Glutamatergic neuron (in vitro differentiated cells): ENCODE measurements at regions not wholly inside any gene's neighbourhood (a gene's known extent, or its start where the extent isn't known, plus 50 kb on each side); places are given as distances from the start of the nearest gene placed in this dataset.

Source experiments
- DNase-seq: peaks from one replicate; pipeline ENCODE4 v3.0.0; 2022
- H3K27ac Mint-ChIP-seq: one replicate; pipeline ENCODE4 v1.8.0; 2020; ENCODE audit warnings: mild to moderate bottlenecking, mixed read lengths, inconsistent platforms; ENCODE audit not compliant: unreplicated experiment
- H3K27me3 Mint-ChIP-seq: one replicate; pipeline ENCODE4 v1.8.0; 2020; ENCODE audit warnings: mild to moderate bottlenecking, moderate library complexity, mixed read lengths, inconsistent platforms; ENCODE audit not compliant: unreplicated experiment
- H3K36me3 Mint-ChIP-seq: one replicate; pipeline ENCODE4 v1.8.0; 2020; ENCODE audit warnings: mild to moderate bottlenecking, mixed read lengths, inconsistent platforms; ENCODE audit not compliant: unreplicated experiment
- H3K4me1 Mint-ChIP-seq: one replicate; pipeline ENCODE4 v1.8.0; 2020; ENCODE audit warnings: mild to moderate bottlenecking, low read depth, mixed read lengths, inconsistent platforms; ENCODE audit not compliant: unreplicated experiment
- H3K4me3 Mint-ChIP-seq: one replicate; pipeline ENCODE4 v1.8.0; 2020; ENCODE audit warnings: mild to moderate bottlenecking, mixed read lengths, inconsistent platforms; ENCODE audit not compliant: unreplicated experiment
- H3K9me3 Mint-ChIP-seq: one replicate; pipeline ENCODE4 v1.8.0; 2020; ENCODE audit warnings: mild to moderate bottlenecking, moderate library complexity, mixed read lengths, inconsistent platforms; ENCODE audit not compliant: unreplicated experiment
- TF ChIP-seq, protein P1 (sequence below): fragments of 200-600 bp; sonication (generic); IDR thresholded peaks from one replicate; pipeline ENCODE4 v1.5.0; 2021; ENCODE audit not compliant: partially characterized antibody, unreplicated experiment

DNA sequence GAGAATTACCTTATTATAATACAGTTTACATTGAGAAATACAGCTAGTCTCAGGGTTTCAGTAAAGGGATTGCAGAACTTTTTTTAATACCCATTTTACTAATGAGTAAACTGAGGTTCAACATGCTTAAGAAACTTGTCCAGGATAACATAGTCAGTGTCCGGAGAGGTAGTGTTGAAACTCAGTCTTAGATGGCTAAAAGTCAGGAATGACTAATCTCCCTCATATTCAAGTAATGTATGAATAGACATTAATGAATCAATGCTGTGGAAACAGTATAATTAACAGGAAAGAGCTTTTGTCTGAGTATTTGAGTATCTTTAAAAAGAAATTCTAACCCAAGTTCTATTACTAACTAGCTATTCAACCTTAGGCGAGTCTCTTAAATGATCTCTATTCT lies 397.6 kb downstream of the PLA2G4A start:
- no peaks in the 10 kb centered on the region for H3K9me3 Mint-ChIP-seq
- no peak overlapping the region for H3K27ac Mint-ChIP-seq
- no peaks in the 10 kb centered on the region for H3K27me3 Mint-ChIP-seq
- no peak for DNase-seq
- no peaks in the 10 kb centered on the region for H3K36me3 Mint-ChIP-seq
- no peak overlapping the region for H3K4me3 Mint-ChIP-seq
- TF ChIP-seq, protein P1, sequence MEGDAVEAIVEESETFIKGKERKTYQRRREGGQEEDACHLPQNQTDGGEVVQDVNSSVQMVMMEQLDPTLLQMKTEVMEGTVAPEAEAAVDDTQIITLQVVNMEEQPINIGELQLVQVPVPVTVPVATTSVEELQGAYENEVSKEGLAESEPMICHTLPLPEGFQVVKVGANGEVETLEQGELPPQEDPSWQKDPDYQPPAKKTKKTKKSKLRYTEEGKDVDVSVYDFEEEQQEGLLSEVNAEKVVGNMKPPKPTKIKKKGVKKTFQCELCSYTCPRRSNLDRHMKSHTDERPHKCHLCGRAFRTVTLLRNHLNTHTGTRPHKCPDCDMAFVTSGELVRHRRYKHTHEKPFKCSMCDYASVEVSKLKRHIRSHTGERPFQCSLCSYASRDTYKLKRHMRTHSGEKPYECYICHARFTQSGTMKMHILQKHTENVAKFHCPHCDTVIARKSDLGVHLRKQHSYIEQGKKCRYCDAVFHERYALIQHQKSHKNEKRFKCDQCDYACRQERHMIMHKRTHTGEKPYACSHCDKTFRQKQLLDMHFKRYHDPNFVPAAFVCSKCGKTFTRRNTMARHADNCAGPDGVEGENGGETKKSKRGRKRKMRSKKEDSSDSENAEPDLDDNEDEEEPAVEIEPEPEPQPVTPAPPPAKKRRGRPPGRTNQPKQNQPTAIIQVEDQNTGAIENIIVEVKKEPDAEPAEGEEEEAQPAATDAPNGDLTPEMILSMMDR = no peak
- H3K4me1 Mint-ChIP-seq = no peaks in the 10 kb centered on the region

GRCh38 chr1:187228790-187229189 lies 400.0 kb downstream of the PLA2G4A start:
- TF ChIP-seq, protein P1 = no peak
- no peak for DNase-seq
- Mint-ChIP-seq H3K36me3 (no peaks in the 10 kb centered on the region), H3K4me3 (no peak overlapping the region), H3K9me3 (no peaks in the 10 kb centered on the region), H3K27ac (no peak overlapping the region), H3K27me3 (no peaks in the 10 kb centered on the region), H3K4me1 (no peaks in the 10 kb centered on the region)

GRCh38 chr1:187229496-187229895 lies 400.7 kb downstream of the PLA2G4A start:
- no peak overlapping the region for H3K27ac Mint-ChIP-seq

GRCh38 chr1:187234706-187235105 lies 406.0 kb downstream of the PLA2G4A start:
- Mint-ChIP-seq H3K27me3 (no peaks in the 10 kb centered on the region), H3K27ac (no peak overlapping the region), H3K4me3 (no peak overlapping the region), H3K36me3 (no peaks in the 10 kb centered on the region), H3K9me3 (no peaks in the 10 kb centered on the region), H3K4me1 (no peaks in the 10 kb centered on the region)
- no peak for DNase-seq
- TF ChIP-seq, protein P1 = no peak

More at GRCh38 chr1:187229496-187229895, 400.7 kb downstream of the PLA2G4A start:
- no peaks in the 10 kb centered on the region for H3K9me3 Mint-ChIP-seq
- no peak overlapping the region for H3K4me3 Mint-ChIP-seq
- no peaks in the 10 kb centered on the region for H3K27me3 Mint-ChIP-seq
- H3K4me1 Mint-ChIP-seq = no peaks in the 10 kb centered on the region
- TF ChIP-seq, protein P1 = no peak
- H3K36me3 Mint-ChIP-seq = no peaks in the 10 kb centered on the region
- DNase-seq = no peak

GRCh38 chr1:187236199-187236598 lies 407.4 kb downstream of the PLA2G4A start:
- no peak for DNase-seq
- Mint-ChIP-seq H3K9me3 (no peaks in the 10 kb centered on the region), H3K4me3 (no peak overlapping the region), H3K36me3 (no peaks in the 10 kb centered on the region), H3K27ac (no peak overlapping the region), H3K27me3 (no peaks in the 10 kb centered on the region), H3K4me1 (no peaks in the 10 kb centered on the region)
- TF ChIP-seq, protein P1 = no peak
